Liver (tissue), 3 donors: ENCODE measurements at regions not wholly inside any gene's neighbourhood (a gene's known extent, or its start where the extent isn't known, plus 50 kb on each side); places are given as distances from the start of the nearest gene placed in this dataset.

Source experiments
- CTCF ChIP-seq: fragments of 150-350 bp; IDR thresholded peaks from 2 replicates; pipeline ENCODE4 v1.5.1; 2017; ENCODE audit warnings: improper control_type of control experiment, low read depth, low read length; ENCODE audit not compliant: missing input control
- GABPA ChIP-seq, 2 donors: IDR thresholded peaks in 1 of 2; conservative IDR thresholded peaks in 1 of 2; 2 replicates each; pipeline ENCODE4 v1.6.1; 2016; ENCODE audit warnings: antibody characterized with exemption in 2 of 2, mild to moderate bottlenecking in 1 of 2, moderate library complexity in 1 of 2
- JUND ChIP-seq, 2 donors: IDR thresholded peaks; 2 replicates each; pipeline ENCODE4 v1.6.1; 2016; ENCODE audit warnings: antibody characterized with exemption in 2 of 2
- RAD21 ChIP-seq, 2 donors: IDR thresholded peaks; 2 replicates each; pipeline ENCODE4 v1.6.1; 2016; ENCODE audit warnings: antibody characterized with exemption in 2 of 2, mild to moderate bottlenecking in 2 of 2
- REST ChIP-seq: IDR thresholded peaks from 2 replicates; pipeline ENCODE4 v1.6.1; 2016; ENCODE audit warnings: antibody characterized with exemption, mild to moderate bottlenecking
- SP1 ChIP-seq: IDR thresholded peaks from 2 replicates; pipeline ENCODE4 v1.6.1; 2018; ENCODE audit warnings: antibody characterized with exemption, mild to moderate bottlenecking
- TAF1 ChIP-seq: conservative IDR thresholded peaks from 2 replicates; pipeline ENCODE4 v1.6.1; 2016; ENCODE audit warnings: antibody characterized with exemption, mild to moderate bottlenecking
- TF ChIP-seq, protein P1 (sequence below): IDR thresholded peaks from 2 replicates; pipeline ENCODE4 v1.6.1; 2016; ENCODE audit warnings: antibody characterized with exemption
- TF ChIP-seq, protein P2 (sequence below): IDR thresholded peaks from 2 replicates; pipeline ENCODE4 v1.6.1; 2016; ENCODE audit warnings: antibody characterized with exemption
- donor health status: healthy.
- donor health status: healthy.

DNA sequence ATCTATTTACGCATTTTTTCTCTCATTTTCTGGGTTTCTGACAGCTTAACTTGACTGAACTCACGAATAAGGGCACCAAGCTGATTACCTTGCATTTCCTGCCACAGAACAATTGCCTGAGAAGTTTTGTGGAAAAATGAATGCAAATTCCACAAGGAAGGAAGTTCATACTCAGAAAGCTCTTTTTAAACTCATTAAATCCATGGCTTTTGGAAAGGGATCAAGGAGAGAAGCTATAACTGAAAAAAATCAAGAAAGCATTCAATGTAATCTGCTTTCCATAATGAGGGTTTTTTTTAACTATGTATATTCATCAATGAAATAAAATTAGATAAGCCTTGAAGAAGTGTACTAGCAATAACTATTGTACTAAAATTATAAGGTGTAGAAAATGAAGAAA, 252.5 kb downstream of the GPM6A start:
- TF ChIP-seq JUND (IDR thresholded peaks at IDR 0.05) (no peak), CTCF (no peak), GABPA (IDR thresholded peaks at IDR 0.05 in 1 of 2, conservative IDR thresholded peaks at IDR 0.05 in 1 of 2) (no peak), REST (no peak), TAF1 (no peak), RAD21 (IDR thresholded peaks at IDR 0.05) (no peak), SP1 (no peak)
- TF ChIP-seq, protein P1, sequence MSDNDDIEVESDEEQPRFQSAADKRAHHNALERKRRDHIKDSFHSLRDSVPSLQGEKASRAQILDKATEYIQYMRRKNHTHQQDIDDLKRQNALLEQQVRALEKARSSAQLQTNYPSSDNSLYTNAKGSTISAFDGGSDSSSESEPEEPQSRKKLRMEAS, result no peak
- TF ChIP-seq, protein P2, sequence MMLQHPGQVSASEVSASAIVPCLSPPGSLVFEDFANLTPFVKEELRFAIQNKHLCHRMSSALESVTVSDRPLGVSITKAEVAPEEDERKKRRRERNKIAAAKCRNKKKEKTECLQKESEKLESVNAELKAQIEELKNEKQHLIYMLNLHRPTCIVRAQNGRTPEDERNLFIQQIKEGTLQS, result no peak
